Loucy (cell line): ENCODE measurements at regions not wholly inside any gene's neighbourhood (a gene's known extent, or its start where the extent isn't known, plus 50 kb on each side); places are given as distances from the start of the nearest gene placed in this dataset.

Experiments used
- CTCF ChIP-seq: fragments of 200-600 bp; sonication (generic); conservative IDR thresholded peaks from 2 replicates; pipeline ENCODE4 v1.5.1; 2014; ENCODE audit warnings: mild to moderate bottlenecking, antibody characterized with exemption, low read length
- EZH2phosphoT487 ChIP-seq: fragments of 200-600 bp; IDR thresholded peaks from 2 replicates; pipeline ENCODE4 v1.6.1; 2018; ENCODE audit warnings: antibody characterized with exemption, mild to moderate bottlenecking, moderate library complexity, borderline replicate concordance

- TF ChIP-seq EZH2phosphoT487 = no peak
- no peak for TF ChIP-seq CTCF
These were observed 309.8 kb downstream of the LMO7 start for GRCh38 chr13:75945841-75946482.
